ENCODE measurements at regions not wholly inside any gene's neighbourhood (a gene's known extent, or its start where the extent isn't known, plus 50 kb on each side); places are given as distances from the start of the nearest gene placed in this dataset.

DNA sequence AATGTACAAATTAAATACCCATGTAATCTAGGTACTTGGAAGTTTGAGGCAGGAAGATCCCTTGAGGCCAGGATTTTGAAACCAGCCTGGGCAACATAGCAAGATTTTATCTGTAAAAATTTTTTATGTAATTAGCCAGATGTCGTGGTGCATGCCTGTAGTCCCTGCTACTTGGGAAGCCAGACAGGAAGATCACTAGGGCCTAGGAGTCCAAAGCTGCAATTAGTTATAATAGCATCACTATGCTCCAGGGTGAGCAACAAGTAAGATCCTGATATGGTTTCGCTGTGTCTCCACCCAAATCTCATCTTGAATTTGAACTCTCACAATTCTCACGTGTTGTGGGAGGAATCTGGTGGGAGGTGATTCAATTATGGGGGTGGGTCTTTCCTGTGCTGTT is 535.8 kb downstream of the TENT5A start:
- TF ChIP-seq EZH2 (IDR thresholded peaks at IDR 0.05; ENCODE audit: borderline replicate concordance, low read depth, low read length, poor library complexity, severe bottlenecking): no peak
- TF ChIP-seq, protein P1, sequence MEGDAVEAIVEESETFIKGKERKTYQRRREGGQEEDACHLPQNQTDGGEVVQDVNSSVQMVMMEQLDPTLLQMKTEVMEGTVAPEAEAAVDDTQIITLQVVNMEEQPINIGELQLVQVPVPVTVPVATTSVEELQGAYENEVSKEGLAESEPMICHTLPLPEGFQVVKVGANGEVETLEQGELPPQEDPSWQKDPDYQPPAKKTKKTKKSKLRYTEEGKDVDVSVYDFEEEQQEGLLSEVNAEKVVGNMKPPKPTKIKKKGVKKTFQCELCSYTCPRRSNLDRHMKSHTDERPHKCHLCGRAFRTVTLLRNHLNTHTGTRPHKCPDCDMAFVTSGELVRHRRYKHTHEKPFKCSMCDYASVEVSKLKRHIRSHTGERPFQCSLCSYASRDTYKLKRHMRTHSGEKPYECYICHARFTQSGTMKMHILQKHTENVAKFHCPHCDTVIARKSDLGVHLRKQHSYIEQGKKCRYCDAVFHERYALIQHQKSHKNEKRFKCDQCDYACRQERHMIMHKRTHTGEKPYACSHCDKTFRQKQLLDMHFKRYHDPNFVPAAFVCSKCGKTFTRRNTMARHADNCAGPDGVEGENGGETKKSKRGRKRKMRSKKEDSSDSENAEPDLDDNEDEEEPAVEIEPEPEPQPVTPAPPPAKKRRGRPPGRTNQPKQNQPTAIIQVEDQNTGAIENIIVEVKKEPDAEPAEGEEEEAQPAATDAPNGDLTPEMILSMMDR (conservative IDR thresholded peaks at IDR 0.05; ENCODE audit: low read depth, low read length): no peak
